ENCODE measurements at regions not wholly inside any gene's neighbourhood (a gene's known extent, or its start where the extent isn't known, plus 50 kb on each side); places are given as distances from the start of the nearest gene placed in this dataset.
"Not testable (repeated sequence)": the region's sequence is repeated elsewhere in the genome, so short reads cannot be mapped to it uniquely, and the experiment has no call there.

DNA sequence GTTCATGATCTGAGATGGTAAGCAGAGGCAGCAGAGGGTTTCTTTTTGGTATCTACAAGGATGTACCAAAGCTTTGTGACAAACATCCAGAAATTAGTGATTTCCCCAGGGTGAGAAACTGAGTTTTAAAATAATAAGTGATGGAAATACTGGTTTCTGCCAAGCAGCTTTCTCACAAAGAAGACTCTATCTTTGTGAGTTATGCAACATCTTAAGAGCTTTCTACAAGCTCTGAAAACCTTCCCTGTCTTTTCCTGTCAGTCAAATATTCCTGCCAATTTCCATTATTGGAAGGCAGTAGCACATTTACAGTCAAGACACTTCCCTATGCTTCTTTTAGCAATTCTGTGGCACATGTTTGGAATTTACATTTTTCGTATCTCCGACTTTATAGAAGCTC lies 264.7 kb upstream of the SPTLC3 start:
- no peak for DNase-seq (ENCODE audit: low spot score in 2 of 2)
- no peaks in the 10 kb centered on the region for H3K27me3 ChIP-seq
- H3K27ac ChIP-seq = no peak overlapping the region
- H3K9me3 ChIP-seq = no peaks in the 10 kb centered on the region
- H3K36me3 ChIP-seq = no peaks in the 10 kb centered on the region
- TF ChIP-seq EP300 (IDR thresholded peaks at IDR 0.05) (no peak), POLR2A (IDR thresholded peaks at IDR 0.05) (no peak)
- TF ChIP-seq, protein P1, sequence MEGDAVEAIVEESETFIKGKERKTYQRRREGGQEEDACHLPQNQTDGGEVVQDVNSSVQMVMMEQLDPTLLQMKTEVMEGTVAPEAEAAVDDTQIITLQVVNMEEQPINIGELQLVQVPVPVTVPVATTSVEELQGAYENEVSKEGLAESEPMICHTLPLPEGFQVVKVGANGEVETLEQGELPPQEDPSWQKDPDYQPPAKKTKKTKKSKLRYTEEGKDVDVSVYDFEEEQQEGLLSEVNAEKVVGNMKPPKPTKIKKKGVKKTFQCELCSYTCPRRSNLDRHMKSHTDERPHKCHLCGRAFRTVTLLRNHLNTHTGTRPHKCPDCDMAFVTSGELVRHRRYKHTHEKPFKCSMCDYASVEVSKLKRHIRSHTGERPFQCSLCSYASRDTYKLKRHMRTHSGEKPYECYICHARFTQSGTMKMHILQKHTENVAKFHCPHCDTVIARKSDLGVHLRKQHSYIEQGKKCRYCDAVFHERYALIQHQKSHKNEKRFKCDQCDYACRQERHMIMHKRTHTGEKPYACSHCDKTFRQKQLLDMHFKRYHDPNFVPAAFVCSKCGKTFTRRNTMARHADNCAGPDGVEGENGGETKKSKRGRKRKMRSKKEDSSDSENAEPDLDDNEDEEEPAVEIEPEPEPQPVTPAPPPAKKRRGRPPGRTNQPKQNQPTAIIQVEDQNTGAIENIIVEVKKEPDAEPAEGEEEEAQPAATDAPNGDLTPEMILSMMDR (IDR thresholded peaks at IDR 0.05) = no peak
- H3K4me1 ChIP-seq = no peaks in the 10 kb centered on the region
- H3K4me3 ChIP-seq = no peak overlapping the region
- 66 to 68% methylated on average over 2 of the region's 2 CpGs for WGBS, 2 donors

DNA sequence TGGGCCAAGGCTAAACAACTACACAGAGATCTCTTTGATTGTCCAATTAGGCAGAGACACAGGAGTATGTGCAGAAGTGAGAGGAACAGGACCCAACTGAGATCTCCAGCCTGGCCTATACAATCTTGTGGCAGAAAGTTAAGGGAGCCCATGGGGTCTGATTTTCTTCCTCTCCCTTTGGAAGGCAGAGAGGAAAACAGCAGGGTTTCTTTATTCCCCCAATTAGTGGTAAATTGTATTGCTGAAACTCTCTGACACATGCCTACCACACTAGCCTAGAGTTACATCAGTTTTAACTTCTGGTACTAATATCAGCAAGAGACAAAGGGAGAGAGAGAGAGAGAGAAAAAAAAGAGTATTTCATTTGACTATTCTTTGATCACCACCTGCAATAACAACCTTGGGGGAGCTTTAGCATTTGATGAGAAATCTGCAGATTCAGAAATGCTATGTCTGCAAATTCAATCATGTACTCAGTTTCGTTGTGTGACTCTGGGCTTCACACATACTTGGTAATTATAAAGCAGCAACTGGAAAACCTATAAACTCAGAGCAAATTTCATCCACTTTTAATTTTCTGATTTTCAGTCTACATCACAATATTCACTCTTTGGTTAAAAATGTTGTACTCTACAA lies 260.3 kb upstream of the SPTLC3 start:
- WGBS, 2 donors = 28 to 73% methylated on average over 1 of the region's 1 CpG
- Histone ChIP-seq H3K36me3 (no peaks in the 10 kb centered on the region), H3K27ac (no peak overlapping the region), H3K4me1 (no peaks in the 10 kb centered on the region), H3K4me3 (no peak overlapping the region), H3K9me3 (no peaks in the 10 kb centered on the region), H3K27me3 (no peaks in the 10 kb centered on the region)
- DNase-seq (ENCODE audit: low spot score in 2 of 2) = no peak
- TF ChIP-seq, protein P1 (IDR thresholded peaks at IDR 0.05) = no peak
- no peak for TF ChIP-seq EP300 (IDR thresholded peaks at IDR 0.05)
- TF ChIP-seq POLR2A (IDR thresholded peaks at IDR 0.05) = no peak

DNA sequence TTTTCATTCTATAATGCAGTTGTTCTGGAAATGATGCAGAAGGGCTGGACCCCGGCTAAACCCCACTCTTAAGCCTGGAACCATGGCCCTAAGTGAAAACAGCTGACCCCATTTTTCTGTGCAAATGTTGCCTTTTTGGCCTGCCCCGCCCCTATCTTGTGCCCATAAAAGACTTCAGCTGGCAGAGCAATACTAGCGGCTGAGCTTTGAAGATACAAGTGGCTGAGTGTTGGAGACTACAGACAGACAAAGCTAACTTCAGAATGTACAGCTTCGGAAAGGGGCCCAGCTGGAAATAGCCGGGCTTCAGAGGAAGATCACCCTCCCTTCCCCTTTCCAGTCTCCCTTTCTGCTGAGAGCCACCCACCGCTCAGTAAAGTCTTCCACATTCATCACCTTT lies 258.6 kb upstream of the SPTLC3 start:
- no peak for TF ChIP-seq EP300 (IDR thresholded peaks at IDR 0.05)
- TF ChIP-seq POLR2A (IDR thresholded peaks at IDR 0.05) = no peak
- TF ChIP-seq, protein P1 (IDR thresholded peaks at IDR 0.05) = no peak
- Histone ChIP-seq H3K9me3 (no peaks in the 10 kb centered on the region), H3K27ac (no peak overlapping the region), H3K36me3 (no peaks in the 10 kb centered on the region), H3K4me1 (no peaks in the 10 kb centered on the region), H3K27me3 (no peaks in the 10 kb centered on the region), H3K4me3 (no peak overlapping the region)
- no peak for DNase-seq (ENCODE audit: low spot score in 2 of 2)
- 44 to 62% methylated on average over 6 of the region's 6 CpGs for WGBS, 2 donors

DNA sequence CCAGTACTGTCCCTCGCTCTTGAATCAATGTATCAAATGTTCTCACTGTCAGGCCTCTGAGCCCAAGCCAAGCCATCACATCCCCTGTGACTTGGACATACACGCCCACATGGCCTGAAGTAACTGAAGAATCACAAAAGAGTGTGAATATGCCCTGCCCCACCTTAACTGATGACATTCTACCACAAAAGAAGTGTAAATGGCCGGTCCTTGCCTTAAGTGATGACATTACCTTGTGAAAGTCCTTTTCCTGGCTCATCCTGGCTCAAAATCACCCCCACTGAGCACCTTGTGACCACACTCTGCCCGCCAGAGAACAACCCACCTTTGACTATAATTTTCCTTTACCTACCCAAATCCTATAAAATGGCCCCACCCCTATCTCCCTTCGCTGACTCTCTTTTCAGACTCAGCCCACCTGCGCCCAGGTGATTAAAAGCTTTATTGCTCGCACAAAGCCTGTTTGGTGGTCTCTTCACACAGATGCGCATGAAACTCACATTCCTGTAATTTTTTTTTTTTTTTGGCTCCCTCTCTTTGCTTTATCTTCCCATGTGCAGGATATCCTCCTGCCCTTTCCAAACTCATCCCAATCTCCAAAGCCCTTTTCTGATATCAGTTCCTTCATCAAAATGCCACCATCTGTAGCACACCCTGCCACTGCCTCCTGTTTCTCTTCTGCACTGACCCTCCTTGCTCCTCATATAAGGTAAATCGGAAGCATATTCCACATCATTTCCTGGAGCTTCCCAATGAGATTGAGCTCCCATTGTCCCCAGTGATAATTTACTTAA lies 255.7 kb upstream of the SPTLC3 start:
- not testable (repeated sequence) for H3K27ac ChIP-seq; DNase-seq (ENCODE audit: low spot score in 2 of 2); H3K36me3 ChIP-seq; H3K27me3 ChIP-seq; H3K4me1 ChIP-seq; H3K9me3 ChIP-seq; H3K4me3 ChIP-seq
- 89 to 93% methylated on average over 9 of the region's 9 CpGs for WGBS, 2 donors

DNA sequence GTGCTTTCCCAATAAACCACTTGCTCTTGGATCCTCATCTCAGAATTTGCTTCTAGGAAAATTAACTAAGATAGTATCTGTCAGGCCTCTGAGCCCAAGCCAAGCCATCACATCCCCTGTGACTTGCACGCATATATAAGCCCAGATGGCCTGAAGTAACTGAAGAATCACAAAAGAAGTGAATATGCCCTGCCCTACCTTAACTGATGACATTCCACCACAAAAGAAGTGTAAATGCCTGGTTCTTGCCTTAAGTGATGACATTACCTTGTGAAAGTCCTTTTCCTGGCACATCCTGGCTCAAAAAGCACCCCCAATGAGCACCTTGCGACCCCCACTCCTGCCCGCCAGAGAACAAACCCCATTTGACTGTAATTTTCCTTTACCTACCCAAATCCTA lies 255.0 kb upstream of the SPTLC3 start:
- DNase-seq (ENCODE audit: low spot score in 2 of 2); H3K4me3 ChIP-seq; H3K27me3 ChIP-seq; H3K36me3 ChIP-seq; H3K27ac ChIP-seq; H3K4me1 ChIP-seq; H3K9me3 ChIP-seq: not testable (repeated sequence)
- 74 to 91% methylated on average over 3 of the region's 3 CpGs for WGBS, 2 donors

DNA sequence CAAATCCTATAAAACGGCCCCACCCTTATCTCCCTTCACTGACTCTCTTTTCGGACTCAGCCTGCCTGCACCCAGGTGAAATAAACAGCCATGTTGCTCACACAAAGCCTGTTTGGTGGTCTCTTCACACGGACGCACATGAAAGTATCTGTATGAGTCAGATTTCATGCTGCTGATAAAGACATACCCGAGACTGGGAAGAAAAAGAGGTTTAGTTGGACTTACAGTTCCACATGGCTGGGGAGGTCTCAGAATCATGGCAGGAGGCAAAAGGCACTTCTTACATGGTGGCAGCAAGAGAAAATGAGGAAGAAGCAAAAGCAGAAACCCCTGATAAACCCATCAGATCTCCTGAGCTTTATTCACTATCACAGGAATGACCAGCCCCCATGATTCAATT lies 249.3 kb upstream of the SPTLC3 start:
- H3K4me3 ChIP-seq; H3K27ac ChIP-seq; H3K4me1 ChIP-seq; H3K27me3 ChIP-seq; H3K36me3 ChIP-seq; H3K9me3 ChIP-seq; DNase-seq (ENCODE audit: low spot score in 2 of 2): not testable (repeated sequence)
- WGBS, 2 donors = 84 to 92% methylated on average over 3 to 4 of the region's 5 CpGs

Measured in tibial nerve (tissue), 4 donors.